Lung (tissue), 11 donors: ENCODE measurements at regions not wholly inside any gene's neighbourhood (a gene's known extent, or its start where the extent isn't known, plus 50 kb on each side); places are given as distances from the start of the nearest gene placed in this dataset.

Experiments
- ATAC-seq: fragments of 200-7000 bp; cut with Tn5 transposase; one replicate; pipeline ENCODE4 v1.9.1; 2020; ENCODE audit warnings: moderate number of reproducible peaks; ENCODE audit not compliant: insufficient read depth, low FRiP score
- DNase-seq, 3 donors: peaks; one replicate each; pipeline ENCODE4 v3.0.0-alpha.2; 2013 to 2017
- H3K27ac ChIP-seq, 2 donors: one replicate each; pipeline ENCODE4 v1.5.1; 2013; ENCODE audit warnings: mild to moderate bottlenecking in 2 of 2, moderate library complexity in 2 of 2, control low read depth in 1 of 2, inconsistent platforms in 1 of 2, low read depth in 1 of 2, low read length in 1 of 2
- H3K27me3 ChIP-seq, 3 donors: one replicate each; pipeline ENCODE4 v1.5.1; 2013; ENCODE audit warnings: low read length in 2 of 3; ENCODE audit not compliant: control insufficient read depth in 3 of 3, insufficient read depth in 3 of 3
- H3K36me3 ChIP-seq, 4 donors: one replicate each; pipeline ENCODE4 v1.5.1; 2013; ENCODE audit warnings: low read length in 4 of 4, mild to moderate bottlenecking in 1 of 4, moderate library complexity in 1 of 4; ENCODE audit not compliant: control insufficient read depth in 4 of 4, insufficient read depth in 4 of 4
- H3K4me1 ChIP-seq, 5 donors: one replicate each; pipeline ENCODE4 v1.5.1; 2013; ENCODE audit warnings: low read length in 5 of 5, mild to moderate bottlenecking in 2 of 5, moderate library complexity in 1 of 5; ENCODE audit not compliant: control insufficient read depth in 5 of 5, insufficient read depth in 5 of 5
- H3K4me3 ChIP-seq: one replicate; pipeline ENCODE4 v1.5.1; 2013; ENCODE audit warnings: mild to moderate bottlenecking, control low read depth, moderate library complexity
- H3K9ac ChIP-seq, 2 donors: one replicate each; pipeline ENCODE4 v1.5.1; 2013; ENCODE audit warnings: low read length in 2 of 2, control low read depth in 1 of 2; ENCODE audit not compliant: insufficient read depth in 1 of 2
- H3K9me3 ChIP-seq, 4 donors: one replicate each; pipeline ENCODE4 v1.5.1; 2013; ENCODE audit warnings: low read length in 3 of 4, mild to moderate bottlenecking in 1 of 4, moderate library complexity in 1 of 4; ENCODE audit not compliant: control insufficient read depth in 4 of 4, insufficient read depth in 3 of 4
- WGBS, 2 donors: extraction: QIAGEN DNeasy Blood & Tissue Kit; methylation state at CpG; one replicate each; pipeline ENCODE4 v1.1.7; 2013; 5-methylcytosine and 5-hydroxymethylcytosine counted together
- TF ChIP-seq, protein P1 (sequence below): IDR thresholded peaks from 2 replicates; pipeline ENCODE4 v1.5.1; 2012; ENCODE audit warnings: mild to moderate bottlenecking; ENCODE audit errors: control extremely low read depth, extremely low read depth
- donor health status: control.
- donor health status: control.
- donor health status: Bipolar disorder and iron deficiency.
- donor health status: healthy.
- donor health status: DM: yes; HTN: yes; CAD: no.

GRCh38 chr22:22702237-22703202 is 58.1 kb downstream of the GGTLC2 start:
- H3K27me3 ChIP-seq = no peaks in the 10 kb centered on the region
- WGBS, 2 donors = 79 to 86% methylated on average over 9 of the region's 9 CpGs
- no peak for DNase-seq
- no peaks in the 10 kb centered on the region for H3K9me3 ChIP-seq
- TF ChIP-seq, protein P1, sequence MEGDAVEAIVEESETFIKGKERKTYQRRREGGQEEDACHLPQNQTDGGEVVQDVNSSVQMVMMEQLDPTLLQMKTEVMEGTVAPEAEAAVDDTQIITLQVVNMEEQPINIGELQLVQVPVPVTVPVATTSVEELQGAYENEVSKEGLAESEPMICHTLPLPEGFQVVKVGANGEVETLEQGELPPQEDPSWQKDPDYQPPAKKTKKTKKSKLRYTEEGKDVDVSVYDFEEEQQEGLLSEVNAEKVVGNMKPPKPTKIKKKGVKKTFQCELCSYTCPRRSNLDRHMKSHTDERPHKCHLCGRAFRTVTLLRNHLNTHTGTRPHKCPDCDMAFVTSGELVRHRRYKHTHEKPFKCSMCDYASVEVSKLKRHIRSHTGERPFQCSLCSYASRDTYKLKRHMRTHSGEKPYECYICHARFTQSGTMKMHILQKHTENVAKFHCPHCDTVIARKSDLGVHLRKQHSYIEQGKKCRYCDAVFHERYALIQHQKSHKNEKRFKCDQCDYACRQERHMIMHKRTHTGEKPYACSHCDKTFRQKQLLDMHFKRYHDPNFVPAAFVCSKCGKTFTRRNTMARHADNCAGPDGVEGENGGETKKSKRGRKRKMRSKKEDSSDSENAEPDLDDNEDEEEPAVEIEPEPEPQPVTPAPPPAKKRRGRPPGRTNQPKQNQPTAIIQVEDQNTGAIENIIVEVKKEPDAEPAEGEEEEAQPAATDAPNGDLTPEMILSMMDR = no peak
- H3K4me3 ChIP-seq = no peak overlapping the region
- H3K4me1 ChIP-seq = no peaks in the 10 kb centered on the region
- no peak overlapping the region for H3K9ac ChIP-seq
- H3K36me3 ChIP-seq = no peaks in the 10 kb centered on the region
- H3K27ac ChIP-seq = no peak overlapping the region
- no peak for ATAC-seq

- Histone ChIP-seq H3K27ac (no peak overlapping the region), H3K36me3 (no peaks in the 10 kb centered on the region), H3K4me1 (peaks cover 0 to 2% (median 0%) of the 10 kb centered on the region in 5 donors), H3K27me3 (no peaks in the 10 kb centered on the region), H3K9me3 (no peaks in the 10 kb centered on the region), H3K4me3 (no peak overlapping the region), H3K9ac (no peak overlapping the region)
- TF ChIP-seq, protein P1 = no peak
- WGBS, 2 donors = 91 to 92% methylated on average over 4 of the region's 4 CpGs
- ATAC-seq (no peak), DNase-seq (no peak)
Observed at GRCh38 chr22:22703203-22703570, 58.8 kb downstream of the GGTLC2 start.

DNA sequence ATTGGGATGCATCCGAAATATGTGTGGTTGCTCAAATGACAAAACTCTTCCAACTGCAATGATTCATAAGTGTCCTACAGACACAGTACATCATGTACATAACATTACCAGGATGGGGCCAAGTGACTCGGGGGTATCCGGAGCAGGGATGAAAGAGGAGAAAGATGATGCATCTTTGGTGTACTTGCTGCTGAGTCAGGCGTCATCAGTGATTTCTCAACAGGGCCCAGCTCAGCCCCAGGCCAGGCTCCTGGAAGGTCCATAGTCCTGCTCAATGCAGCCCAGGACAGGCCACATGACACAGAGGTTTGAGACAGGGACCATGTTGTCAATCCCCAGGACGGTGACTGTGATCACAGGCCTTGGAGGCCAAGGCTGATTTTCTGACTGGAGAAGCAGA is 59.3 kb downstream of the GGTLC2 start:
- Histone ChIP-seq H3K27me3 (no peaks in the 10 kb centered on the region), H3K9ac (no peak overlapping the region), H3K36me3 (no peaks in the 10 kb centered on the region), H3K9me3 (no peaks in the 10 kb centered on the region), H3K4me1 (peaks cover 0 to 4% (median 0%) of the 10 kb centered on the region in 5 donors), H3K27ac (no peak overlapping the region), H3K4me3 (no peak overlapping the region)
- DNase-seq (no peak), ATAC-seq (no peak)
- TF ChIP-seq, protein P1 = no peak
- WGBS, 2 donors = 76 to 89% methylated on average over 5 of the region's 5 CpGs
